Liver (tissue), 8 donors: ENCODE measurements at regions not wholly inside any gene's neighbourhood (a gene's known extent, or its start where the extent isn't known, plus 50 kb on each side); places are given as distances from the start of the nearest gene placed in this dataset.

ENCODE experiments used
- DNase-seq: peaks from one replicate; pipeline ENCODE4 v3.0.0-alpha.2; 2017; ENCODE audit warnings: low spot score
- H3K27ac ChIP-seq, 2 donors: one replicate each; pipeline ENCODE4 v1.7.0; 2013; ENCODE audit warnings: inconsistent platforms in 2 of 2, low read length in 2 of 2, control low read depth in 1 of 2, low read depth in 1 of 2, mild to moderate bottlenecking in 1 of 2
- H3K27me3 ChIP-seq, 4 donors: one replicate each; pipeline versions ENCODE4 v1.6.1 to v1.7.0; 2013; ENCODE audit warnings: low read length in 3 of 4, inconsistent platforms in 1 of 4, mild to moderate bottlenecking in 1 of 4, moderate library complexity in 1 of 4; ENCODE audit not compliant: control insufficient read depth in 4 of 4, insufficient read depth in 4 of 4
- H3K36me3 ChIP-seq, 4 donors: one replicate each; pipeline versions ENCODE4 v1.6.1 to v1.7.0; 2013; ENCODE audit warnings: low read length in 3 of 4, mild to moderate bottlenecking in 3 of 4, low read depth in 1 of 4, moderate library complexity in 1 of 4; ENCODE audit not compliant: control insufficient read depth in 4 of 4, insufficient read depth in 3 of 4
- H3K4me1 ChIP-seq, 4 donors: one replicate each; pipeline versions ENCODE4 v1.6.1 to v1.7.0; 2013; ENCODE audit warnings: low read length in 3 of 4, mild to moderate bottlenecking in 3 of 4, moderate library complexity in 1 of 4; ENCODE audit not compliant: control insufficient read depth in 4 of 4, insufficient read depth in 4 of 4
- H3K4me3 ChIP-seq, 3 donors: one replicate each; pipeline versions ENCODE4 v1.6.1 to v1.7.0; 2013; ENCODE audit warnings: low read length in 3 of 3, control low read depth in 1 of 3, low read depth in 1 of 3, mild to moderate bottlenecking in 1 of 3
- H3K9ac ChIP-seq, 2 donors: one replicate each; pipeline ENCODE4 v1.7.0; 2013; ENCODE audit warnings: low read length in 2 of 2, mild to moderate bottlenecking in 2 of 2, moderate library complexity in 2 of 2, control low read depth in 1 of 2, low read depth in 1 of 2
- H3K9me3 ChIP-seq, 4 donors: one replicate each; pipeline versions ENCODE4 v1.6.1 to v1.7.0; 2013; ENCODE audit warnings: low read length in 3 of 4; ENCODE audit not compliant: control insufficient read depth in 4 of 4
- ATF3 ChIP-seq: IDR thresholded peaks from 2 replicates; pipeline ENCODE4 v1.6.1; 2016; ENCODE audit warnings: antibody characterized with exemption
- CTCF ChIP-seq: fragments of 150-350 bp; IDR thresholded peaks from 2 replicates; pipeline ENCODE4 v1.5.1; 2017; ENCODE audit warnings: improper control_type of control experiment, low read depth, low read length; ENCODE audit not compliant: missing input control
- EGR1 ChIP-seq, 2 donors: IDR thresholded peaks; 2 replicates each; pipeline ENCODE4 v1.6.1; 2016 to 2018; ENCODE audit warnings: antibody characterized with exemption in 2 of 2, low read depth in 2 of 2
- HNF4A ChIP-seq, 2 donors: conservative IDR thresholded peaks; 2 replicates each; pipeline ENCODE4 v1.6.1; 2016; ENCODE audit warnings: antibody characterized with exemption in 2 of 2, mild to moderate bottlenecking in 2 of 2
- HNF4G ChIP-seq: IDR thresholded peaks from 2 replicates; pipeline ENCODE4 v1.6.1; 2016; ENCODE audit warnings: antibody characterized with exemption
- MAX ChIP-seq: IDR thresholded peaks from 2 replicates; pipeline ENCODE4 v1.6.1; 2016; ENCODE audit warnings: antibody characterized with exemption
- NR2F2 ChIP-seq: IDR thresholded peaks from 2 replicates; pipeline ENCODE4 v1.6.1; 2016; ENCODE audit warnings: antibody characterized with exemption
- RAD21 ChIP-seq, 2 donors: IDR thresholded peaks; 2 replicates each; pipeline ENCODE4 v1.6.1; 2016; ENCODE audit warnings: antibody characterized with exemption in 2 of 2, mild to moderate bottlenecking in 2 of 2
- REST ChIP-seq: IDR thresholded peaks from 2 replicates; pipeline ENCODE4 v1.6.1; 2016; ENCODE audit warnings: antibody characterized with exemption, mild to moderate bottlenecking
- RXRA ChIP-seq, 2 donors: IDR thresholded peaks; 2 replicates each; pipeline ENCODE4 v1.6.1; 2017 to 2018; ENCODE audit warnings: antibody characterized with exemption in 2 of 2, mild to moderate bottlenecking in 1 of 2
- TAF1 ChIP-seq: conservative IDR thresholded peaks from 2 replicates; pipeline ENCODE4 v1.6.1; 2016; ENCODE audit warnings: antibody characterized with exemption, mild to moderate bottlenecking
- YY1 ChIP-seq: IDR thresholded peaks from 2 replicates; pipeline ENCODE4 v1.6.1; 2016; ENCODE audit warnings: antibody characterized with exemption, mild to moderate bottlenecking
- ZBTB33 ChIP-seq: IDR thresholded peaks from 2 replicates; pipeline ENCODE4 v1.6.1; 2016; ENCODE audit warnings: antibody characterized with exemption
- WGBS: extraction: QIAGEN DNeasy Blood & Tissue Kit; methylation state at CpG from one replicate; pipeline ENCODE4 v1.1.7; 2013; 5-methylcytosine and 5-hydroxymethylcytosine counted together
- donor health status: healthy.
- donor health status: healthy.
- donor health status: healthy.
- donor health status: healthy.
- donor health status: healthy.

- TF ChIP-seq CTCF, result no peak
- no peak for TF ChIP-seq YY1
- TF ChIP-seq NR2F2, result no peak
- no peak for TF ChIP-seq TAF1
- TF ChIP-seq RAD21 (IDR thresholded peaks at IDR 0.05), result no peak
- no peak for TF ChIP-seq ZBTB33
These were observed 79.2 kb downstream of the EDN1 start (continued) for GRCh38 chr6:12369355-12369754.

- TF ChIP-seq RAD21 (IDR thresholded peaks at IDR 0.05) (peak in 1 of 2 donors; percentile 12), TAF1 (no peak)
- 86% methylated on average over 11 of the region's 11 CpGs for WGBS
- Histone ChIP-seq H3K9ac (no peak overlapping the region), H3K36me3 (no peaks in the 10 kb centered on the region), H3K4me3 (no peak overlapping the region), H3K4me1 (peaks cover 8 to 25% (median 18%) of the 10 kb centered on the region in 4 donors), H3K27ac (no peak overlapping the region), H3K27me3 (no peaks in the 10 kb centered on the region), H3K9me3 (no peaks in the 10 kb centered on the region)
- no peak for DNase-seq
These were observed 79.7 kb downstream of the EDN1 start for GRCh38 chr6:12369781-12370262.

GRCh38 chr6:12371151-12371550 lies 81.0 kb downstream of the EDN1 start:
- Histone ChIP-seq H3K9me3 (no peaks in the 10 kb centered on the region), H3K36me3 (no peaks in the 10 kb centered on the region), H3K27ac (peak overlapping the region; percentile 7 to 32), H3K4me3 (no peak overlapping the region), H3K27me3 (no peaks in the 10 kb centered on the region), H3K9ac (no peak overlapping the region), H3K4me1 (peaks cover 8 to 19% (median 10%) of the 10 kb centered on the region in 4 donors)
- DNase-seq, result no peak
- WGBS, result 80% methylated on average over 1 of the region's 1 CpG
- TF ChIP-seq HNF4G (no peak), TAF1 (no peak), ZBTB33 (no peak), ATF3 (no peak), MAX (no peak), RAD21 (IDR thresholded peaks at IDR 0.05) (no peak), EGR1 (IDR thresholded peaks at IDR 0.05; ENCODE audit: low read depth in 2 of 2) (no peak), CTCF (no peak), HNF4A (conservative IDR thresholded peaks at IDR 0.05) (no peak), REST (no peak), RXRA (IDR thresholded peaks at IDR 0.05) (no peak), YY1 (no peak)
